ENCODE measurements at regions not wholly inside any gene's neighbourhood (a gene's known extent, or its start where the extent isn't known, plus 50 kb on each side); places are given as distances from the start of the nearest gene placed in this dataset.

- no peak for DNase-seq
Measured at GRCh38 chr10:113292086-113292485, 260.8 kb upstream of the HABP2 start.

GRCh38 chr10:113292743-113293142, 260.1 kb upstream of the HABP2 start:
- no peak for DNase-seq

- no peak for DNase-seq
Measured at GRCh38 chr10:113293167-113293566, 259.7 kb upstream of the HABP2 start.

- no peak for DNase-seq
Measured at GRCh38 chr10:113294868-113295267, 258.0 kb upstream of the HABP2 start.

- DNase-seq, result no peak
Measured at GRCh38 chr10:113297226-113297625, 255.6 kb upstream of the HABP2 start.

- no peak for DNase-seq
Measured at GRCh38 chr10:113298616-113299015, 254.2 kb upstream of the HABP2 start.

- no peak for DNase-seq
Measured at GRCh38 chr10:113300201-113300600, 252.7 kb upstream of the HABP2 start.

- DNase-seq, result no peak
Measured at GRCh38 chr10:113300617-113301016, 252.2 kb upstream of the HABP2 start.

- DNase-seq, result no peak
Measured at GRCh38 chr10:113301342-113301984, 251.4 kb upstream of the HABP2 start.

- no peak for DNase-seq
Measured at GRCh38 chr10:113302062-113302461, 250.8 kb upstream of the HABP2 start.

GRCh38 chr10:113303544-113304146, 249.2 kb upstream of the HABP2 start:
- DNase-seq, result no peak

- DNase-seq, result no peak
Measured at GRCh38 chr10:113304726-113305125, 248.1 kb upstream of the HABP2 start.

GRCh38 chr10:113305871-113306270, 247.0 kb upstream of the HABP2 start:
- DNase-seq, result no peak

GRCh38 chr10:113309791-113310190, 243.1 kb upstream of the HABP2 start:
- DNase-seq, result no peak

GRCh38 chr10:113310347-113310746, 242.5 kb upstream of the HABP2 start:
- no peak for DNase-seq

GRCh38 chr10:113313048-113313602, 239.7 kb upstream of the HABP2 start:
- no peak for DNase-seq

GRCh38 chr10:113313722-113314121, 239.1 kb upstream of the HABP2 start:
- DNase-seq, result no peak

- DNase-seq, result no peak
Measured at GRCh38 chr10:113316506-113316905, 236.3 kb upstream of the HABP2 start.

GRCh38 chr10:113317489-113317888, 235.4 kb upstream of the HABP2 start:
- no peak for DNase-seq

- DNase-seq, result no peak
Measured at GRCh38 chr10:113319479-113319878, 233.4 kb upstream of the HABP2 start.

- DNase-seq, result no peak
Measured at GRCh38 chr10:113320211-113320610, 232.6 kb upstream of the HABP2 start.

- no peak for DNase-seq
Measured at GRCh38 chr10:113320987-113321386, 231.9 kb upstream of the HABP2 start.

GRCh38 chr10:113322843-113323242, 230.0 kb upstream of the HABP2 start:
- no peak for DNase-seq

- no peak for DNase-seq
Measured at GRCh38 chr10:113323985-113324384, 228.9 kb upstream of the HABP2 start.

All from activated CD4-positive, alpha-beta T cell treated with anti-CD3 and anti-CD28 coated beads, Interleukin-2, Interleukin-6, amounts not matched to agents 100 ng/mL and 50 ng/mL, durations not matched to agents 16 hours and 8 hours (primary cell).